Stimulated activated memory B cell treated with anti-CD40 and anti-IgM and Interleukin-4, amounts not matched to agents 10 μg/mL and 1 μg/mL and 100 μg/mL, for 72 hours (primary cell): ENCODE measurements at regions not wholly inside any gene's neighbourhood (a gene's known extent, or its start where the extent isn't known, plus 50 kb on each side); places are given as distances from the start of the nearest gene placed in this dataset.

Source experiments
- ATAC-seq: fragments of 150-1000 bp; cut with Tn5 transposase; 2 replicates; pipeline ENCODE4 v1.10.0; 2021
- H3K27ac Mint-ChIP-seq: one replicate; pipeline ENCODE4 v1.8.0; 2022; ENCODE audit warnings: mild to moderate bottlenecking, mixed read lengths
- H3K27me3 Mint-ChIP-seq: one replicate; pipeline ENCODE4 v1.8.0; 2022; ENCODE audit warnings: mixed read lengths
- H3K36me3 Mint-ChIP-seq: one replicate; pipeline ENCODE4 v1.8.0; 2022; ENCODE audit warnings: mixed read lengths
- H3K4me1 Mint-ChIP-seq: one replicate; pipeline ENCODE4 v1.8.0; 2022; ENCODE audit warnings: mixed read lengths
- H3K4me3 Mint-ChIP-seq: one replicate; pipeline ENCODE4 v1.8.0; 2022; ENCODE audit warnings: mild to moderate bottlenecking, moderate library complexity, mixed read lengths
- H3K9me3 Mint-ChIP-seq: one replicate; pipeline ENCODE4 v1.8.0; 2022; ENCODE audit warnings: mixed read lengths

DNA sequence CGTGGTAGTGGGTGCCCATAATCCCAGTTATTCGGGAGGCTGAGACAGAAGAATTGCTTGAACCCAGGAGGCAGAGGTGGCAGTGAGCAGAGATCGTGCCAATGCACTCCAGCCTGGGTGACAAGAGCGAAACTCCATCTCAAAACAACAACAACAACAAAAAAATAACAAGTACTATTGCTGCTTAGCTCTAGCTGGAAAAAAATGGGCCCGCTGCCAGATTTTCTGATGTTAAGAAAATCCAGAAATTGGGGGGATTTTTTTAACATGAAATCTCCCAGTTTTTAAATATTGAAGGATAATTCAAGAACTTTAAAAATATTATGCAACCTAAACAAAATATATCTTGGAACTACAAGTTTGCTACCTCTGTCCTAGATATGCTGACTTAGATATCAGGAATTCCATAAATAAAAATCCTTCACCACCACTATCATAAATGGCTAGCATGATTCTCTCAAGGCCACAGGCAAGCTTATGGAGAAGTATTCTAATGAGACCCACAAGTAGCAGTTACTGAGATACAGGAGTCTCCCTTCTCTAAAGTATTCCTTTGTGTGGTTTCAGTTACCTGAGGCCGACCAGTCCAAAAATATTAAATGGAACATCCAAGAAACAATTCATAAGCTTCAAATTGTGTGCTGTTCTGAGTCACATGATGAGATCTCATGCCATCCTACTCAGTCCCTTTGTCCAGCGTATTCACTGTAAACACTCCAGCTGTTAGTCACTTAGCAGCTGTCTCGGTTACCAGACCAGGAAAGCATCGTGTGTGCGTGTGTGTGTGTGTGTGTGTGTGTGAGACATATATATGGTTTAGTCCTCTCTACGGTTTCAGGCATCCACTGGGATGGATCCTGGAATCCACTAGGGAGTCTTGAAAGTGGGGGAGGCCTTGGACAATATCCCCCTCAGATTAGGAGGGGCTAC lies 277.2 kb downstream of the TBL1XR1 start:
- no peak overlapping the region for H3K4me3 Mint-ChIP-seq
- H3K36me3 Mint-ChIP-seq, result no peaks in the 10 kb centered on the region
- no peaks in the 10 kb centered on the region for H3K9me3 Mint-ChIP-seq
- no peak overlapping the region for H3K27ac Mint-ChIP-seq
- ATAC-seq, result no peak
- H3K4me1 Mint-ChIP-seq, result no peaks in the 10 kb centered on the region
- peaks cover 14% of the 10 kb centered on the region for H3K27me3 Mint-ChIP-seq

GRCh38 chr3:176916777-176917176 lies 280.5 kb downstream of the TBL1XR1 start:
- Mint-ChIP-seq H3K4me3 (no peak overlapping the region), H3K9me3 (no peaks in the 10 kb centered on the region), H3K4me1 (no peaks in the 10 kb centered on the region), H3K36me3 (no peaks in the 10 kb centered on the region), H3K27me3 (peaks cover 14% of the 10 kb centered on the region), H3K27ac (no peak overlapping the region)
- ATAC-seq, result no peak

GRCh38 chr3:176914764-176915163 lies 282.5 kb downstream of the TBL1XR1 start:
- no peaks in the 10 kb centered on the region for H3K9me3 Mint-ChIP-seq
- H3K4me3 Mint-ChIP-seq, result no peak overlapping the region
- no peaks in the 10 kb centered on the region for H3K36me3 Mint-ChIP-seq
- H3K4me1 Mint-ChIP-seq, result no peaks in the 10 kb centered on the region
- H3K27ac Mint-ChIP-seq, result no peak overlapping the region
- ATAC-seq, result no peak
- H3K27me3 Mint-ChIP-seq, result peaks cover 13% of the 10 kb centered on the region

- Mint-ChIP-seq H3K36me3 (no peaks in the 10 kb centered on the region), H3K4me3 (no peak overlapping the region), H3K4me1 (no peaks in the 10 kb centered on the region), H3K27ac (no peak overlapping the region), H3K9me3 (no peaks in the 10 kb centered on the region), H3K27me3 (no peaks in the 10 kb centered on the region)
- no peak for ATAC-seq
These were observed 285.7 kb downstream of the TBL1XR1 start for GRCh38 chr3:176911579-176911978.

GRCh38 chr3:176909044-176909443 lies 288.2 kb downstream of the TBL1XR1 start:
- no peak overlapping the region for H3K27ac Mint-ChIP-seq
- H3K36me3 Mint-ChIP-seq, result no peaks in the 10 kb centered on the region
- no peaks in the 10 kb centered on the region for H3K27me3 Mint-ChIP-seq
- H3K4me3 Mint-ChIP-seq, result no peak overlapping the region
- H3K9me3 Mint-ChIP-seq, result no peaks in the 10 kb centered on the region
- no peak for ATAC-seq
- H3K4me1 Mint-ChIP-seq, result no peaks in the 10 kb centered on the region

DNA sequence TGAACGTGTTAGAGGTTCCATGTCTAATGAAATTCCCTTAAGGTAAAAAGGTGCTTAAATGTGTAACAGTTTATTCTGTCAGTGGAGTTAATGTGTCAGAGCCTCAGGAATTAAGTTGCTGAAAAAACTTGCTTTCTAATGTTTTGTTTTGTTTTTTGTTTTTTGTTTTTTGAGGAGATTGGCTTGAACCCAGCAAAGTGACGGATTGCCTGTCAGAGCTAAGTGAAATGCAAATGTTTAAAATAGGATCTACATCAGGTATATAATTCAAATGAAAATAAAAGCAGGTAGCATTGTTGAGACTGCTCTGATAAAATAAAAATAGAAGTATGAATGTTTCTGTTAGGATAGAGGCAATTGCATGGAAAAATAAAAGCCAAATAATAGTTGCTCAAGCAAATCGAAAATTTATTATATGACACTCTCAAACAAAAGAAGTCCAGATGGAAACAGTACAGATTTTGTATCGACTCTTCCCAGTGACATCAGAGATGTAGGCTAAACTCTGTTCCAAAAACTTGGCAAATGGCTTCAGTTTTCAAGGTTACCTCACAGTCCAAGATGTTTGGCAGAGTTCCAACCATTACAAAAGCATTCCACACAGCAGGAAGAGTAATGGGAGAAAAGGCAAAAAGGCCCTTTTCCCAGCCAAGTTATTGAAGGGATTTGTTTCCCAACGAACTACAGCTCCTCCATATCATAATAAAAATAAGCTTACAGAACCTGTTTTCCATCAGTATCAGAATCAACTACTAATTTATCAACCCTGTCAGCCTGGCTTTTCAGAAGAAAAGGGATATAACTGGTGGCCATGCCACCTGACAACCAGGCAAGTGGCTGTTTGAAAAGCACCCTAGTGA lies 291.0 kb downstream of the TBL1XR1 start:
- Mint-ChIP-seq H3K4me3 (no peak overlapping the region), H3K9me3 (no peaks in the 10 kb centered on the region), H3K4me1 (no peaks in the 10 kb centered on the region), H3K36me3 (no peaks in the 10 kb centered on the region), H3K27me3 (no peaks in the 10 kb centered on the region), H3K27ac (no peak overlapping the region)
- no peak for ATAC-seq

- H3K4me1 Mint-ChIP-seq, result no peaks in the 10 kb centered on the region
- H3K27ac Mint-ChIP-seq, result no peak overlapping the region
- H3K36me3 Mint-ChIP-seq, result no peaks in the 10 kb centered on the region
These were observed 292.0 kb downstream of the TBL1XR1 start for GRCh38 chr3:176905331-176905730.

GRCh38 chr3:176904506-176904905 lies 292.8 kb downstream of the TBL1XR1 start:
- no peak for ATAC-seq
- peaks cover 16% of the 10 kb centered on the region for H3K27me3 Mint-ChIP-seq
- H3K4me1 Mint-ChIP-seq, result no peaks in the 10 kb centered on the region
- H3K9me3 Mint-ChIP-seq, result no peaks in the 10 kb centered on the region
- no peak overlapping the region for H3K27ac Mint-ChIP-seq
- no peak overlapping the region for H3K4me3 Mint-ChIP-seq
- H3K36me3 Mint-ChIP-seq, result no peaks in the 10 kb centered on the region

More at GRCh38 chr3:176905331-176905730, 292.0 kb downstream of the TBL1XR1 start:
- no peaks in the 10 kb centered on the region for H3K9me3 Mint-ChIP-seq
- peaks cover 9% of the 10 kb centered on the region for H3K27me3 Mint-ChIP-seq
- no peak for ATAC-seq
- H3K4me3 Mint-ChIP-seq, result no peak overlapping the region

DNA sequence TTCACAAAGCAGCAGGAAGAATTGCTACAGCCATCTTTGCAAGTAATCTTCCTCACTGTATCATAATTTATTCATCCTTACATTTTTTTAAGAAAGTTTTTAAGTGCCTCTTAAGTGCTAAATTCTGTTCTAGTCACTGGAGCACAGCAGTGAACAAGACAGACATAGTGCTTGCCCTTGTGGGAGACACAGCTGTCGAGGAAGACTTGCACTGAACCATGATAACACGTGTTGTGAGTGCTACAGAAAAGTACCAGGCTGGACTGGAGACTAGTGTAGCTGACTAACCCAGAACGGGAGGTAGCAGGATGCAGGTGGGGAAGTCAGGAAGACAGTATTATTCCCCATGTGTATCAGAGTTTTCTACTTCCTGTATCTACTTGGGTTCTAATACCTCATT lies 300.6 kb downstream of the TBL1XR1 start:
- peaks cover 4% of the 10 kb centered on the region for H3K9me3 Mint-ChIP-seq
- no peaks in the 10 kb centered on the region for H3K36me3 Mint-ChIP-seq
- no peaks in the 10 kb centered on the region for H3K4me1 Mint-ChIP-seq
- peaks cover 49% of the 10 kb centered on the region for H3K27me3 Mint-ChIP-seq
- no peak overlapping the region for H3K27ac Mint-ChIP-seq
- H3K4me3 Mint-ChIP-seq, result no peak overlapping the region
- ATAC-seq, result peak; percentile 31

DNA sequence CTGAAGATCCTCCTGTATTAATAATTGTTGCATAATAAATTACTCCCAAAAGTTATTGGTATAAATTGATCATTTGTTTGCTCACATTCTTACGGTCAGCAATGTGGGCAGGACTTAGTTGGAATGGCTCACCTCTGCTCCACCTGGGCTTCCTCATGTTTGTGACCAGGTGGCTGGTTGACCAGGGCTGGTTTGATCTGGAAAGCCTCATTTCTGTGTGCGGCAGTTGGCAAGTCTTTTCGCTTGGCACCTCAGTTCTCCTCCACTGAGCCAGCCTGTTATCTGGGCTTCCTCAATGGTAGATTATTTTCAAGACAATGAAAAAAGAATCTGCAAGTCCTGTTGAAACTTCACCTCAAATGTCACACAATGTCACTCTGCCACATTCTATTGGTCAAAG lies 301.1 kb downstream of the TBL1XR1 start:
- Mint-ChIP-seq H3K4me3 (no peak overlapping the region), H3K27ac (no peak overlapping the region), H3K27me3 (peaks cover 49% of the 10 kb centered on the region), H3K36me3 (no peaks in the 10 kb centered on the region), H3K4me1 (no peaks in the 10 kb centered on the region), H3K9me3 (peaks cover 8% of the 10 kb centered on the region)
- ATAC-seq, result no peak

DNA sequence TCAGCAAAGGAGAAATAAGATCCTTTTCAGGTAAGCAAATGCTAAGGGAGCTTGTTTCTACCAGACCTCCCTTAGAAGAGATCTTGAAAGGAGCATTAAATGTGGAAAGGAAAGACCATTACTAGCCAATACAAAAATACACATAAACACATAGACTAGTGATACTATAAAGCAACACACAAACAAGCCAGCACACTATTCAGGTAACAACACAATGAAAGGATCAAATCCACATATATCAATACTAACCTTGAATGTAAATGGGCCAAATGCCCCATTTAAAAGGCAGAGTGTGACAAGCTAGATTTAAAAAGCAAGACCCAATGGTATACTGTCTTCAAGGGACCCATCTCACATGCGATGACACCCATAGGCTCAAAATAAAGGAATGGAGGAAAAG lies 317.6 kb downstream of the TBL1XR1 start:
- H3K4me3 Mint-ChIP-seq, result no peak overlapping the region
- H3K9me3 Mint-ChIP-seq, result peaks cover 18% of the 10 kb centered on the region
- no peak overlapping the region for H3K27ac Mint-ChIP-seq
- no peak for ATAC-seq
- H3K27me3 Mint-ChIP-seq, result peaks cover 63% of the 10 kb centered on the region
- H3K4me1 Mint-ChIP-seq, result no peaks in the 10 kb centered on the region
- no peaks in the 10 kb centered on the region for H3K36me3 Mint-ChIP-seq

DNA sequence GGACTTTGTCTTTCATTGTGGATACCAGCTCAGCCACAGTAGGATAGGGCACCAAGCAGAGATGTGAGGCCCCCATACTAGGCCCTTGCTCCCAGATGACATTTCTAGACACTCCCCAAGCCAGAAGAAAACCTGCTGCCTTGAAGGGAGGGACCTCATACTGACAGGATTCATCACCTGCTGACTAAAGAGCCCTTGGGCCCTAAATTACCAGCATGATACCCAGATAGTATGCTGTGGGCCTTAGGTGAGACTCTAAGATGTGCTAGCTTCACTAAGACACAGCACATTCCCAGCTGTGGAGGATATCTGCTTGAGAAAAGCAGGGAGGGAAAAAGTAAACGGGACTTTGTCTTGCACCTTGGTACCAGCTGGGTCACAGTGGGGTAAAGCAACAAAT lies 324.0 kb downstream of the TBL1XR1 start:
- Mint-ChIP-seq H3K27me3 (peaks cover 20% of the 10 kb centered on the region), H3K9me3 (peaks cover 9% of the 10 kb centered on the region), H3K27ac (no peak overlapping the region), H3K4me3 (no peak overlapping the region), H3K4me1 (peaks cover 10% of the 10 kb centered on the region), H3K36me3 (no peaks in the 10 kb centered on the region)
- ATAC-seq, result no peak

- no peak overlapping the region for H3K4me3 Mint-ChIP-seq
- no peak overlapping the region for H3K27ac Mint-ChIP-seq
- ATAC-seq, result peak; percentile 75
- peaks cover 9% of the 10 kb centered on the region for H3K9me3 Mint-ChIP-seq
- peaks cover 10% of the 10 kb centered on the region for H3K4me1 Mint-ChIP-seq
- peaks cover 16% of the 10 kb centered on the region for H3K27me3 Mint-ChIP-seq
- H3K36me3 Mint-ChIP-seq, result no peaks in the 10 kb centered on the region
These were observed 324.5 kb downstream of the TBL1XR1 start for GRCh38 chr3:176872771-176873209.

GRCh38 chr3:176870451-176870850 lies 326.8 kb downstream of the TBL1XR1 start:
- H3K36me3 Mint-ChIP-seq, result no peaks in the 10 kb centered on the region
- peaks cover 5% of the 10 kb centered on the region for H3K9me3 Mint-ChIP-seq
- no peak overlapping the region for H3K27ac Mint-ChIP-seq
- no peak overlapping the region for H3K4me3 Mint-ChIP-seq
- ATAC-seq, result no peak
- no peaks in the 10 kb centered on the region for H3K27me3 Mint-ChIP-seq
- peaks cover 10% of the 10 kb centered on the region for H3K4me1 Mint-ChIP-seq
